ENCODE measurements at regions not wholly inside any gene's neighbourhood (a gene's known extent, or its start where the extent isn't known, plus 50 kb on each side); places are given as distances from the start of the nearest gene placed in this dataset.

DNA sequence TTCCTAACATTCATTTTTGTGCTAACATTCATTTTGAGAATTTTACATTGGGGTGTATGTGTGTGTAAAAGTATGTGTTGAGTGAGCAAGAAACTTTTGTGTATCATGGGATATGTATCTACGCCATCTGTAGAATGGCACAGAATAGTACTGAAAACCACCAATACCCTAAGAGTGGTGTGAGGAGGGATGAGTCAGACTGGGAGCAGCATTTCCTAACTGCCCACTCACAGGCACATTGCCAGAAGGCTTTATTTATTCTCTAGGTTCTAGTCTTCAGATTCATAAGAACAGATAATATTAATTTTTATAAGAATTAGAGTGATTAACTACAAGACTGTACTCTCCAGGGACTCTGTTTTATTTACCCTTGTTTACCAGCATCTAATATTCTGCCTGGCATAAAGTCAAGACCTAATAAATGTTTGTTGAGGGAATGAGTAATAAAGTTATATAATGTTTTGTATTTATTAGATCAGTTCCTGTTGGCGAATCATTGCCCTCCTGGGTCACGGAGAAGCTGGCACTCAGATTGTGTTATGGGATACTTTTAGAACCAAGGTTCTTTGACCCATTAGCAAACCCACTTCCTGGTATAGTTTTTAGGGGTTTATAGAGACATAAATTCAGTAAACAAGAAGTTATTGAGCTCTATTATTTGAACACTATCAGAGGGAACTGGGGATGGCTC, 159.1 kb upstream of the PPP2R2B start:
- TF ChIP-seq, protein P1, sequence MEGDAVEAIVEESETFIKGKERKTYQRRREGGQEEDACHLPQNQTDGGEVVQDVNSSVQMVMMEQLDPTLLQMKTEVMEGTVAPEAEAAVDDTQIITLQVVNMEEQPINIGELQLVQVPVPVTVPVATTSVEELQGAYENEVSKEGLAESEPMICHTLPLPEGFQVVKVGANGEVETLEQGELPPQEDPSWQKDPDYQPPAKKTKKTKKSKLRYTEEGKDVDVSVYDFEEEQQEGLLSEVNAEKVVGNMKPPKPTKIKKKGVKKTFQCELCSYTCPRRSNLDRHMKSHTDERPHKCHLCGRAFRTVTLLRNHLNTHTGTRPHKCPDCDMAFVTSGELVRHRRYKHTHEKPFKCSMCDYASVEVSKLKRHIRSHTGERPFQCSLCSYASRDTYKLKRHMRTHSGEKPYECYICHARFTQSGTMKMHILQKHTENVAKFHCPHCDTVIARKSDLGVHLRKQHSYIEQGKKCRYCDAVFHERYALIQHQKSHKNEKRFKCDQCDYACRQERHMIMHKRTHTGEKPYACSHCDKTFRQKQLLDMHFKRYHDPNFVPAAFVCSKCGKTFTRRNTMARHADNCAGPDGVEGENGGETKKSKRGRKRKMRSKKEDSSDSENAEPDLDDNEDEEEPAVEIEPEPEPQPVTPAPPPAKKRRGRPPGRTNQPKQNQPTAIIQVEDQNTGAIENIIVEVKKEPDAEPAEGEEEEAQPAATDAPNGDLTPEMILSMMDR (IDR thresholded peaks at IDR 0.05): no peak
- H3K36me3 ChIP-seq (ENCODE audit: low read depth): no peaks in the 10 kb centered on the region
- DNase-seq: no peak
- no peak for ATAC-seq
- intact Hi-C loops (cut with DNase I, micrococcal nuclease): no loop called here
- H3K9me3 ChIP-seq: no peaks in the 10 kb centered on the region
- H3K4me1 ChIP-seq (ENCODE audit: low read depth): no peaks in the 10 kb centered on the region
- H3K4me3 ChIP-seq: no peak overlapping the region

DNA sequence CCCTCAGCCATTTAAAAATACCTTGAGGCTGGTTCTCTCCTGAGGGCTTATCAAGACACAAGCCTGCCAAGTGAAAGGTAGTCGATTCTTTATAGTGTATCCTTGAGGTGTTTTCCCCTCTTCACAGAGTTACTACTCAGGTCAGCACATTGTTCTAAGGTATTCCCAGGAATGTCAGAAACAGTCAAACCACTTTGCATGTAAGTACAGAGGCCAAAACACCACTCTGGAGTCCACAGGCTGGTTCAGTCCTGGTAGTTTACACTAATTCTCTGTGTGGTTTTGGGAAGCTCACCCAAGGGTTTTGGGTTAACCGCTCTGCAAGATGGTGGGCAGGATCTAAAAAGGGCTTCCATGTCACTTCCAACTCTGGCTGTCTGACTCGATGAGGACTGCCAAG, 162.3 kb upstream of the PPP2R2B start:
- intact Hi-C loops (cut with DNase I, micrococcal nuclease): no loop called here
- Histone ChIP-seq H3K36me3 (ENCODE audit: low read depth) (no peaks in the 10 kb centered on the region), H3K4me1 (ENCODE audit: low read depth) (no peaks in the 10 kb centered on the region), H3K4me3 (no peak overlapping the region), H3K9me3 (no peaks in the 10 kb centered on the region)
- no peak for ATAC-seq
- TF ChIP-seq, protein P1 (IDR thresholded peaks at IDR 0.05): no peak
- no peak for DNase-seq

DNA sequence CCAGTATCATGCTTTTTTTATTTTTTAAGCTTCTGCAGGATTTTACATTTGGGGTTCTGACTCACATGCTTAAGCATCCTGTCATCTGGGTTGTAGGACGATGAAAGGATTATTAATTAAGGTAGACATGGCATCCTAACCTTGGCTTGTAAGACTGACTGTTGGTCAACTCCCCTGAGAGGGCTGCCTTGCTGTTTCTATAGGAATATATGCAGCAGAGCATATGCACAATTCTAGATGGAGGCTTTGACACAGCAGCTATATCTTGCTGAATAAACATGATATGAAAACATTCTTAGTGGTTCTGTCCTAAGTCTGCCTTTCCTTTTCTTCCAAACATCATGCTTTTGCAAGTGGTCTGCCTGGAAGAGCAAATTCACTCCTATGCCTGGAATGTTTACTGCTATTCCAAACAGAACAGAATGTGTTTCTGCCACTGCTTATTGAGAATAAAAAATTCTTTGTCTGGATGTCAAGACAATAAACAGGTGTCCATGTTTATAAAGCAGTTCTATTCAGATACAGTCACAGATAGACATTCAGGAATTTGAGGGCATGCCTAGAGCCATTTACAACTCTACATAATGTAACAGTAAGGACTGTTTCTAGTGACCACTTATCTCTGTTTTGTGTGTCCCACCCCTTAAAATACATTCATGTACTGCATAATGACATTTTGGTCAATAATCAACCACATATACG, 166.2 kb upstream of the PPP2R2B start:
- Histone ChIP-seq H3K4me1 (ENCODE audit: low read depth) (no peaks in the 10 kb centered on the region), H3K36me3 (ENCODE audit: low read depth) (no peaks in the 10 kb centered on the region), H3K9me3 (no peaks in the 10 kb centered on the region), H3K4me3 (no peak overlapping the region)
- TF ChIP-seq, protein P1 (IDR thresholded peaks at IDR 0.05): no peak
- intact Hi-C loops (cut with DNase I, micrococcal nuclease): no loop called here
- ATAC-seq (no peak), DNase-seq (no peak)

DNA sequence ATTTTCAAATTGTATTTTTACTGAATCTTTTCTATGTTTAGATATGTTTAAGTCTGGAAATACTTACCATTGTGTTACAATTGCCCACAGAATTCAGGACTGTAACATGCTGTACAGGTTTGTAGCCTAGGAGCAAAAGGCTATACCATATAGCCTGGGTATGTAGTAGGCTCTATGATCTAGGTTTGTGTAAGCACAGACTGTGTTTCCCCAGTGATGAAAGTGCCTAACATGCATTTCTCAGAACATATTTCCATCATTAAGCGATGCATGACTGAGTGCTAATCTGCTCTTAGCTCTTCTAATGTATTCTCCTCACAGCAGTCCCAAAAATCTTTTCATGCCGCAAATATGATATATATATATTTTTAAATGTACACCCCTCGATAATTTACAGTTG, 166.7 kb upstream of the PPP2R2B start:
- ATAC-seq (no peak), DNase-seq (no peak)
- Histone ChIP-seq H3K4me3 (no peak overlapping the region), H3K4me1 (ENCODE audit: low read depth) (no peaks in the 10 kb centered on the region), H3K36me3 (ENCODE audit: low read depth) (no peaks in the 10 kb centered on the region), H3K9me3 (no peaks in the 10 kb centered on the region)
- intact Hi-C loops (cut with DNase I, micrococcal nuclease): no loop called here
- TF ChIP-seq, protein P1 (IDR thresholded peaks at IDR 0.05): no peak

DNA sequence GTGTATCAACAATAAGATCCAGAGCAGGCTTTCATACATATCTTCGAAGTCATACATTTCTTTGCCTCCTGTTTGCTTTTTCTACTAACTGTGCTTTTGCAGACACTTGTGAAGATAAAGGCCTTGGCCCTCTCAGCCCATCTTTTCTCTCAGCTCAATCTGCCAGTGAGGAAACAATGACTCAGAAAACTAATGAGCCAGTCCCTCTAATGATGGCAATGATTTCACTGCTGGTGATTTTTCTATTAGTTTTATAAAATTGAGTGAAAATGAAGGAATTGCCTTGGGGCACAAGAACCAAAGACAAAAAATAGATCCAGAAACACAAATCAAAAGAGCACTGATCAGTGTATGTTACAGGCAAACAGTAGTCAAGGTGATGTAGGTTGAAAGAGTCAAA, 167.7 kb upstream of the PPP2R2B start:
- TF ChIP-seq, protein P1 (IDR thresholded peaks at IDR 0.05): no peak
- Histone ChIP-seq H3K9me3 (no peaks in the 10 kb centered on the region), H3K4me1 (ENCODE audit: low read depth) (no peaks in the 10 kb centered on the region), H3K36me3 (ENCODE audit: low read depth) (no peaks in the 10 kb centered on the region), H3K4me3 (no peak overlapping the region)
- ATAC-seq (no peak), DNase-seq (no peak)
- intact Hi-C loops (cut with DNase I, micrococcal nuclease): no loop called here
